Heart left ventricle (tissue), 13 donors: ENCODE measurements at regions not wholly inside any gene's neighbourhood (a gene's known extent, or its start where the extent isn't known, plus 50 kb on each side); places are given as distances from the start of the nearest gene placed in this dataset.

Experiments
- CTCF ChIP-seq, 12 donors: fragments of 200-600 bp; sonication (generic) in 4 of 12; IDR thresholded peaks; one replicate each; pipeline versions ENCODE4 v1.5.0 to v1.8.0; 2018 to 2022; ENCODE audit warnings: antibody characterized with exemption in 12 of 12, mild to moderate bottlenecking in 5 of 12
- POLR2A ChIP-seq, 2 donors: fragments of 450-650 bp; IDR thresholded peaks; one replicate each; pipeline ENCODE4 v1.6.1; 2017; ENCODE audit warnings: antibody characterized with exemption in 2 of 2, mild to moderate bottlenecking in 2 of 2, moderate library complexity in 2 of 2
- donor health status: ischemic (EF 13 %, LVEDD 7.1; RV severe dilation, severe dysfunction).
- donor health status: DM: no; HTN: yes; CAD: no.
- donor health status: DM: no; HTN: no; CAD: no.
- donor health status: ischemic (EF 25% LVEDD 6.9; RV normal size, moderate dysfunction).
- donor health status: ischemic (EF 25% LVEDD 5.7; RV mildly dilated, moderate dysfunction).
- donor health status: ischemic (EF 35%, LVEDD 5.7; RV mildly dilated, moderate dysfunction).
- donor health status: nonischemic (EF 11% LVEDD 7.7; RV severe dilation, severe dysfunction).
- donor health status: DM: yes; HTN: yes; CAD: no.
- donor health status: PGD.
- donor health status: ischemic (EF 29% LVEDD 5.4; RV normal size, mild dysfunction).
- donor health status: nonischemic (EF 23%, LVEDD 6.1; RV moderate dilation, normal function).

- no peak for TF ChIP-seq CTCF (IDR thresholded peaks at IDR 0.05)
- no peak for TF ChIP-seq POLR2A (IDR thresholded peaks at IDR 0.05)
These were observed 111.7 kb upstream of the KLHL14 start for GRCh38 chr18:32884543-32884942.
